Adrenal gland (tissue), 5 donors: ENCODE measurements at regions not wholly inside any gene's neighbourhood (a gene's known extent, or its start where the extent isn't known, plus 50 kb on each side); places are given as distances from the start of the nearest gene placed in this dataset.

Experiments
- CTCF ChIP-seq, 6 experiments: fragments of 450-650 bp in 4 of 6; fragments of 200-600 bp in 2 of 6; sonication (generic) in 1 of 6; IDR thresholded peaks; 1 replicate in 5 of 6; 2 replicates in 1 of 6; pipeline versions ENCODE4 v1.5.1 to v1.8.0; 2016 to 2021; ENCODE audit warnings: antibody characterized with exemption in 6 of 6, mild to moderate bottlenecking in 2 of 6, moderate library complexity in 1 of 6
- POLR2A ChIP-seq, 2 donors: fragments of 450-650 bp; IDR thresholded peaks; one replicate each; pipeline ENCODE4 v1.6.1; 2017; ENCODE audit warnings: antibody characterized with exemption in 2 of 2, mild to moderate bottlenecking in 2 of 2, moderate library complexity in 1 of 2
- donor health status: DM: no; HTN: no; CAD: no.

- TF ChIP-seq CTCF (IDR thresholded peaks at IDR 0.05) (no peak), POLR2A (IDR thresholded peaks at IDR 0.05) (no peak)
These were observed 594.2 kb downstream of the METTL15 start for GRCh38 chr11:28702450-28702790.
